HL-60 (cell line): ENCODE measurements at regions not wholly inside any gene's neighbourhood (a gene's known extent, or its start where the extent isn't known, plus 50 kb on each side); places are given as distances from the start of the nearest gene placed in this dataset.

Source experiments
- POLR2AphosphoS5 ChIP-seq: IDR thresholded peaks from 2 replicates; pipeline ENCODE4 v1.6.1; 2012; ENCODE audit warnings: low read depth
- TF ChIP-seq, protein P1 (sequence below): IDR thresholded peaks from one replicate; pipeline ENCODE4 v1.5.1; 2011; ENCODE audit warnings: low read length, control low read depth, inconsistent platforms; ENCODE audit not compliant: insufficient read depth

GRCh38 chr10:128883231-128884032 is 583.6 kb upstream of the MGMT start:
- TF ChIP-seq, protein P1, sequence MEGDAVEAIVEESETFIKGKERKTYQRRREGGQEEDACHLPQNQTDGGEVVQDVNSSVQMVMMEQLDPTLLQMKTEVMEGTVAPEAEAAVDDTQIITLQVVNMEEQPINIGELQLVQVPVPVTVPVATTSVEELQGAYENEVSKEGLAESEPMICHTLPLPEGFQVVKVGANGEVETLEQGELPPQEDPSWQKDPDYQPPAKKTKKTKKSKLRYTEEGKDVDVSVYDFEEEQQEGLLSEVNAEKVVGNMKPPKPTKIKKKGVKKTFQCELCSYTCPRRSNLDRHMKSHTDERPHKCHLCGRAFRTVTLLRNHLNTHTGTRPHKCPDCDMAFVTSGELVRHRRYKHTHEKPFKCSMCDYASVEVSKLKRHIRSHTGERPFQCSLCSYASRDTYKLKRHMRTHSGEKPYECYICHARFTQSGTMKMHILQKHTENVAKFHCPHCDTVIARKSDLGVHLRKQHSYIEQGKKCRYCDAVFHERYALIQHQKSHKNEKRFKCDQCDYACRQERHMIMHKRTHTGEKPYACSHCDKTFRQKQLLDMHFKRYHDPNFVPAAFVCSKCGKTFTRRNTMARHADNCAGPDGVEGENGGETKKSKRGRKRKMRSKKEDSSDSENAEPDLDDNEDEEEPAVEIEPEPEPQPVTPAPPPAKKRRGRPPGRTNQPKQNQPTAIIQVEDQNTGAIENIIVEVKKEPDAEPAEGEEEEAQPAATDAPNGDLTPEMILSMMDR: no peak
- TF ChIP-seq POLR2AphosphoS5: no peak
